NCI-H510A treated with DMSO at 0.1 percent for 48 hours (cell line): ENCODE measurements at regions not wholly inside any gene's neighbourhood (a gene's known extent, or its start where the extent isn't known, plus 50 kb on each side); places are given as distances from the start of the nearest gene placed in this dataset.
A peak's percentile ranks its signal among the peaks of the same experiment; 100 is the strongest.

Experiments used
- DNase-seq: peaks from one replicate; lab custom pipeline; 2025; lab: John Stamatoyannopoulos, UW

GRCh38 chr2:152875701-152876695 lies 157.6 kb downstream of the ARL6IP6 start:
- no peak for DNase-seq

- DNase-seq = no peak
Measured at GRCh38 chr2:152874955-152875354, 156.5 kb downstream of the ARL6IP6 start.

- DNase-seq = no peak
Measured at GRCh38 chr2:152870239-152870638, 151.8 kb downstream of the ARL6IP6 start.

DNA sequence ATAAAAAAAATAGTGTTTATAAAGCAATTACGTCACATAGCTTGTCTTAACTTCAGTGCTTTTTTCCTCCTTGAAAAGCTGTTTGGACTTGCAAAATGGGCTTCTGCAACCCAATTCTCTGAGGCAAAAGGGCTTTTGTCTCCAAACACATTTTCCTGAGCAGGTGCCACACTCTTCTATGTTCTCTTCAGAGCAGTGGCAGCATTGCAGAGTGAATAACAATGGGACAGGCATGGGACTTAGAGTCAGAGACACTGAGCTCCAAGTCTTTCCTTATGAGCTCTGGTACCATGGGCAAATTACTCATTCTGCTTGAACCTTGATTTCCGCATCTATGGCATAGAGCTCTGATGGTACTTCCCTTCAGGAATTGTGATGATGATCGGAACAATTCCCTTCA lies 149.0 kb downstream of the ARL6IP6 start:
- no peak for DNase-seq

DNA sequence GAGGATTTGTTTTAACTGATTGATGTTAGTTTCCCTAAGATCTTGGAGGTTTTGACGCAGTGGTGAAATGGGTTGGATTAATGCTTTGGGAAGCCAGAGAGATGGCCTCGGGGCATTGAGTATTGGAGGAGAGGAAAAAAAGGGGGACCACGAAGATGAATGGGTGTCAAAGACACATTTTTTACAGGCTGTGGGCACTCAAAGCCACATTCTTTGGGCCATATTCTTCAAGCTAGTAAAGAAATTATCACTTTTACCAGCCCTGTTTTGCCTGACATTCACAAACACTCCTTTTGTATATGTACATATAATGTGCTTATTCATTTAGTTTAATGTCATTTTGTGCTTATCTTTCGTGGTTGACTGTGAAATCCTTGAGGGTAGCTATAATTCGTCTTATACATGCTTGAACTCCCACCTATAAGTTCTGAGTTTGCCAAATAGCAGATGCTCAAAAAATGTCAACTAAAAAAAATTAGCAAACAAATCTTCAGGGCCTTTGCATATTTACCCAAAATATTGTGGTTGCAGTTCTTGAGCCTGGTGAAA lies 146.3 kb downstream of the ARL6IP6 start:
- no peak for DNase-seq

- no peak for DNase-seq
Measured at GRCh38 chr2:152863826-152864225, 145.4 kb downstream of the ARL6IP6 start.

DNA sequence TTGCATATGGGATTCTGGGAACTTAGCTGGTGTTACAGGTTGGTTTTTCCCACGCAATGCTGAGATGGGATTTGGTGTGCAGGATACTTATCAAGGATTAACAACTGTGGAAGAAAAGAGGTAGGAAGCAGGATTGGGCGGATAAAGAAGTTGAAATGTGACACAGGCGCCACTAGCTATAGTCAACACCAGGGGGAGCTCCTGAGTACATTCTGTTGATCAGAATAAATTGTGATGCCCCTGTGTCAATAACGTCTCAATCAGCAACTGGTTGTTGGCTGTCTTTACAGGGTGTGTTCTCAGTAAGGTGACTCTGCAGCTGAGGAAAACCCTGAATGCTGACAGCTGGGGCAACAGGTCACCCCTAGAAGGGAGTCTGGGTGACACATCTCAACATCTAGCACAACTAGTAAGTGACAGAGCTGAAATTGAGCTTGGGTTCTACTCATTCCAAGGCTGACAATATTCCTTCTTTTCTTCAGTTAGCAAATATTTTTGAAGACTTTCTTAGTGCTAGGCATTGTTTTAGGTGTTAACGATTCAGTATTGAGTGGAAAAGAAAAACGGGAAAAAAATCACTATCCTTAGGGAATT lies 143.0 kb downstream of the ARL6IP6 start:
- DNase-seq = peak; percentile 1

DNA sequence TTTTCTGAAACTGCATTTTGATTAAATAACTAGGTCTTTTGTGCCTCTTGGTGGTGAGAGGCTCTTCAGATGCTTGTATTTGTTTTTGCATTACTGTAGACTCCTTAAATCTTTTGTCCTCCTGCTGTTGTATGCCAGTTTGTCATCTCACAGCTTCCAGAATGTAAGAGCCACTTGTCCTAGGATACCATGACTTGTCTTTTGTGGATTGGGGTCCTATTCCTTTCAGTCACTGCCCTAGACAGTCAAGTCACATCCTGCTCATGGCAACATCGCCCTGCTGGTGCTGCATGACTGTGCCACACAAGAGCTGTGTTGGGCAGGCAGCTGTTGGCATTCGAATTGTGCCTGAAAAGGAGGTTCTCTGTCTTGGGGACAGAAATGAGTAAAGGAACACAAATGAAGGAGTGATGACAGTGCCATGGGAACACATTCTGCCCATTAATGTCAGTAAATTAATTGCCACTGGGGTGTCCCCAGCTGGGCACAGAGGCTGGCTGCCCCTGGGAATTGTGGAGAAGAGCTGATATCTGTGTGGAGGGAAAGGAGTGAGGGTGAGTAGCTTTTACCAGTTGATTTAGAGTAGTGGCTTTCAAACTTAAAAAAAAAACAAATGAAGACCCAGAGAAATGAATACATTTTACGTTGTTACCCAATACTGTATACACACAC lies 140.3 kb downstream of the ARL6IP6 start:
- DNase-seq = no peak

DNA sequence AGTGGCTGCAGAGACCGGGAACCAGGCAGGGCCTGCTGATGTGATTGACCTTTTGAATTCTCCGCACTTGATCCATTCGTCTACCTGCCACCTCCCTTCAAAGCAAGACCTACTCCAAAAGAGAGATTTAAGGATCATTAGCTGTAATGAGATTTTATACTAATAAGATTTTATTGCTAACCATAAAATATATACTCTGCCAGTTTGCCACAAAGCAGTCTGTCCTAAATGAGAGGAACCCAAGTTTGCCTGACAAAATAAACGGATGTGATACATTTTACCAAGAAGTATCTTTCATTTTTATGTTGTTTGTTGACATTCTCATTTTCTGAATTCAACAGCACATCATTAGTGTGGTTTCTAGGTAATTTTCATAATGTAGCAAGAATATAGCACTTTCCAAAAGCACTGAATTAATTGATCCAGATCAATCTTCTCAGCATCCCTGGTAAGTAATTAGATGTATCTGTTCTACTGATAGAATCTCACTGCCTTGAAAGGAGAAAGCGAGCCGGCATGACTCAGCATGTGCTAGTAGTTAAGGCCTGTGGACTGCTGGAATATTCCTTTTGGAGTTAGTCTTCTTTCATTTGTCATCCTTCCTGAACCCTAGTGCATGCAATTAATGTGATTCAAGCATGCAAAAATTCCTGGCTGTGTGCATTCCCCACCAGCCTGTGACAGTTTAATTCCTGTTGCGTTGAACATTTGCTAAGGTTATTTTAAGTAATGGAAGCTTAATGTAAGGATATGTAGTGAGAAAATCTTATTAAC lies 128.5 kb downstream of the ARL6IP6 start:
- DNase-seq = no peak

GRCh38 chr2:152835674-152836073 lies 117.3 kb downstream of the ARL6IP6 start:
- DNase-seq = no peak

GRCh38 chr2:152827944-152828343 lies 109.5 kb downstream of the ARL6IP6 start:
- DNase-seq = no peak

DNA sequence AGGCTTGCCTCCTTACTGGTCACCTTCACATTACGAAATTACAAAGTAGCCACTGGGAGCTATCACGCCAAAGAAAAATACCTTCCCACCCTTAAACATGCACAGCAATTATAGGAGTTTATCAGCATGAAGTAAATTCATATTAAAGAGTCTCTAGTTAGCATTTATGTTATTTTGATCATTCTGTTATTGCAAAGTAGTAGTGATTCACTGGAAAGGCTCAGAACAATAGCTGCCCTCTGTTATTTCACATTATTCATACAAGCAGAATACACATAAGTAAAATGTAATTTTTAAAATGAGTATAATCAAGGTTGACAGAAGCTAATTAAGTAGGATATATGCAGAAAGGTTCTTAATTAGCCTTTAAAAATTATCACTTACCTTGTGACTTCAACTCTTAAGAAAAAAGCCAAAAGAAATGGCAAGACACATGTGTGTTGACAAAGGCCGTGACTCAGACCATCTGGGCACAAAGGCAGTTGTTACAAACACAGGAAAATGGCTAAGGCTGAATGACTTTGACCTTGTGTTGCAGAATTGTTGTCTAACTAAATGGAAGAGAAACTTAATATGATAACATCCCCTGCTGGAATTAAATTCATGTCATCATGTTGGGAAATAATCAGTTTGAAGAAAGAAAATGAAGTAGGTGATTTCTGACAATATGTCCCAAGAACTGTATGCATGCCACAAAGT lies 108.3 kb downstream of the ARL6IP6 start:
- no peak for DNase-seq

- no peak for DNase-seq
Measured at GRCh38 chr2:152825834-152826233, 107.4 kb downstream of the ARL6IP6 start.

GRCh38 chr2:152823905-152824304 lies 105.5 kb downstream of the ARL6IP6 start:
- DNase-seq = no peak

- DNase-seq = no peak
Measured at GRCh38 chr2:152822676-152823075, 104.3 kb downstream of the ARL6IP6 start.

GRCh38 chr2:152820048-152820447 lies 101.6 kb downstream of the ARL6IP6 start:
- no peak for DNase-seq

DNA sequence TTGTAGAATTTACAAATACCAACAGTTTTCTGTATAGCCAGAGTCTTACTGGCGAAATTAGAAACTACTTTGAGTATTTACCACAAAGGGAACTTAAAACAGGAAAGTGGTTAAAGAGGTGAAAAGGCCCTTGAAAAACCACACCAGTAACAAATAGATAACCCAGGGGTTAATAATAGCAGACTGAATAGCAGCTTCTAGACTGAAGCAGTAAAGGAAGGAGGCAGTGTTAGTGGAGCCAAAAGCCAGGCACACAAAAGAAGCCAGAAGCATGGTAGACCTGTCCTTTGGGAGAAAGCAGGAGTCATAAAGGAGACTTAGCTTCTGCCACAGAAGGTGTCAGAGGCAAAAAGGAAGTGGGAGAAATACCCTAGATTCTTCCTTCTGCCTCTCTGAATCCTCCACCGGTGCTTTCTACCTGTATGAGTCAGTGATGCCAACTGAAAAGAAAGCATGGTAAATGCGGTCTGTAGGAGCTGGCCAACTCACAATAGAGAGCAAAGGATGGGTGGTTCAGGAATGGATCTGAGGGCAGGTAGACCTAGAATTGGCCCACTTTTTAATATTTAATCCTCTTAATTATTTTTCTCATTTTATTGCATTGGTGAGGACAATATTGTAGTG lies 97.3 kb downstream of the ARL6IP6 start:
- DNase-seq = no peak

DNA sequence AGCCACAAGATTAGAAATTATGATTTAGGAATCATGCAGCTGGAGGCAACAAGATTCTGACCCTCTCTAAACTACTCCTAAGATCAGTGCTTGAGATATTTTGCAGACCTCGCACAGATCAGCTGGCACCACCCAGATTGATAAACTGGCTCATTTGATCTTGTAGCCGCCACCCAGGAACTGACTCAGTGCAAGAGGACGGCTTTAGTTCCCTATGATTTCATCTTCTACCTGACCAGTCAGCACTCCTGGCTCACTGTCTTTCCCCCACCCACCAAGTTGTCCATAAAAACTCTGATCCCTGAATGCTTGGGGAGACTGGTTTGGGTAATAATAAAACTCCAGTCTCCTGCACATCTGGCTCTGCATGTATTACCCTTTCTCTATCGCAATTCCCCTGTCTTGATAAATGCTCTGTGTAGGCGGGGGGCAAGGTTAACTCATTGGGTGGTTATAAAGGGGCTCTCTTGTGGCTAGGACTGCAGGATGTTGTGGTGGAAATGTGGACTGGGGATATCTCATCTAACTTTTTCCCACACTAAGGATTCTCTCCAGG lies 96.1 kb downstream of the ARL6IP6 start:
- no peak for DNase-seq

- DNase-seq = no peak
Measured at GRCh38 chr2:152813351-152813750, 94.9 kb downstream of the ARL6IP6 start.
